HG03066 (cell line): ENCODE measurements at regions not wholly inside any gene's neighbourhood (a gene's known extent, or its start where the extent isn't known, plus 50 kb on each side); places are given as distances from the start of the nearest gene placed in this dataset.
A peak's percentile ranks its signal among the peaks of the same experiment; 100 is the strongest.
"Not testable (repeated sequence)": the region's sequence is repeated elsewhere in the genome, so short reads cannot be mapped to it uniquely, and the experiment has no call there.

Experiments
- ATAC-seq: cut with Tn5 transposase; IDR thresholded peaks from one replicate; pipeline ENCODE4 v1.9.1; 2021; ENCODE audit warnings: low read depth; ENCODE audit not compliant: unreplicated experiment

DNA sequence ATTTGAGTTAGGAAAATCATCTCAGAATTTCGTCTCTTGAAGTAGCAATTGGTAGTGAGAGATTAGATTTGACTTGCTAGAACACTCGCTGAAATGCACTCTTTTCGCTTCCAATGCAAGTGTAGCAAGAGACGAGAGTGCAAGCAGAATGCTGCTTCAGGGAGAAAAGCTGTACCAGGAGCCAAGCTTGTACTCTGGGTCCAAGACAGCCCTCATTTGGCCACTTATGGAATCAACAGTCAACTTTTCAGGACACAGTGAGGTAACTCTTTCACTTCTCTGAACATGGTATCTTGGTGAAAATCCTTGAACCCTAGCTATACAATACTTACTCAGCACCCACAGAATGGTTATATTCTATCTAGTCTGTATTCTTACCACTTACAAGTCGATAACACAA lies 107.6 kb upstream of the TERB2 start:
- not testable (repeated sequence) for ATAC-seq

DNA sequence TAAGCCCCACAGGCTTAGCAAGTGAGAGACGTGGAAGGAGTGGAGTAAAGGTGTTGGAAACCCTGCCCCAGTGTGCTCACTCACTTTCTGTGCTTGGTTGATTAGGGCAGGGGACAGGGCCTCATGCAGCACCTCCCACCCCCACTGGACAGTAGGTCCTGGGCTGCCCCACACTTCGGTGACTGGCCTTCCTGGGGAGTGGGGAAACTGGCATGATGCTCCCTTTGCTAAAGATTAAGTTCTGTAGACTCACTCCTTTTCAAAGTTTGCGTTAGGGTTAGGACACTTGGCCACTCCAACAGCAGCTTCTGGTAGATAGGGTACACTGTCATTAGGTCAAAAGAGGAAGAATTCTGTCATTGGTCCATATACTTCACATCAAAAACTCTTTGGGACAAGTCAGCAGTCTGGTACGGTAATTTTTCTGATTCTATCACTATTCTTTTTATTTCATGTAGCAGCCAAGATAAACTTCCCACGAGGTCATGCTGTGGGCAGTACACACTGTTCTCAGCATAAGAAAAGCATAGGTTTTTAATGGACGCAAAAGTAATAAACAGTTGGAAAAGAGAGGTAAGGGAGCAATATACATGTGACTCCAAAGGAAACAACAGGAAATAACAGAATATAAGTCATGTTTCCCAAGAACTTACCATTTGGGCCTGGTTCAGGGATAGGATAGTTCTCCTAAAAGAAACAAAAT lies 106.6 kb upstream of the TERB2 start:
- not testable (repeated sequence) for ATAC-seq

DNA sequence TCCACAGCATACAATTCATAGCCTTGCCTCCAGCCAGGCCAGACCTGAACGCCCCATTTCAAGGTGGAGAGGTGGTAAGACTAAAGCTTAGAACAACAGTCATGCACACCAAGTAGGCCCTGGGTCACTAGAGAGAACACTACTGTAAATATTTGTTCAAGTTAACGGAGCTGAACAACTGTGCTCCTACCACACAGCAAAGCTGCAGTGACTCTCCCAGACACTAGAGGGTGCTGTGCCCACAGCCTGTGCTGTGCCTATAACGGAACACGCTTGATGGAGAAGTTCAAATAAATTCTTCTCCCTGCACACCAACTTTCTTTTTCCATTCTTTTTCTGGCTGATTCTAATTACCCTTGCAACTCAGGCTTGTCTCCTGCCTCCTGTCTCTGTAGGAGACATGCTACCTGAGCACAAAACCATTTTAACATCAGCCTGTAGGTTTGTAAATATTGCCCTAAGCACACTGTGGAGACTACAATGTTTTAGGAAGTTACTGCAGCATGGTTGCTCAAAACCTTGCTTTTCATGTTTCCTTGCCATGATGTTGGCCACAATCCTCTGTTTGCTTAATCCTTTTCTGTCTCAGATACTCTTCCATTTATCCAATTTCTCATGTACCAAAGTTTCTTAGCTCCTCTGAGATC lies 103.1 kb upstream of the TERB2 start:
- ATAC-seq: not testable (repeated sequence)

DNA sequence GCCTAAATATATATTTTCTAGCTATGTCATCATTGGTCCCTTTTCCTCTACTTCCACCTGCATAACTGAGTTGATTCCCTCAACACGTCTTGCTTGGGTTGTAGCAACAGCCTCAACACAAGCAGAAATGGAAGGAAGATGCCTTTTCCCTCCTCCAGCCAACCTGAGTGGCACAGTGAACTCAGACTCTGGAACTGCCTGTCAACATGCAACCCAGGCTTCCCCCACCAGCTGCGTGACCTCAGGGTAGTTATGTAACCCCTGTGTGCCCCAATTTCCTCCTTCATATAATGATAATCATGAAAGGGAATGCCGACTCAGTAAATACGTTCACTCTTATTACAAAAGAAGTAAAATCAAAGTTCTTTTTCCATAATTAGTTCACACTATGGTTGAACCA lies 101.8 kb upstream of the TERB2 start:
- ATAC-seq: not testable (repeated sequence)

DNA sequence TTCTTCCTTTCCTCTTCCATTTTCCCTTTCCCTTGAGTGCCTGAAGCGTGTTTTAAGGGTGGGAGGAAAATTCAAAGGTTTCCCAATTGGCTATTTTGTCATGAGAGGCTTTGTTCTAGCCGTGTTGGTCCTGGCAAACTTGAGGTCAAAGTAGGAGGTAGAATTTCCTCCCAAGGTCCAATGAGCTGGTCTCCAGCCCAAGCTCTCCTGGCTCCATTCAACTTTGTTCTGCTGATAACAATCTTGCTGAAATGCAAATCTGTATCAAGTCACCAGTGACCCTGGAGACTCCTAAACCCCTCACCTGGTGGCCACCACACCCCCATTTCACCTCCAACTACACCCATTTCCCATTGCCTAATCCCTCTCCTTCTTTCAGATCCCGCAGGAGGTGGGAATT lies 100.2 kb upstream of the TERB2 start:
- ATAC-seq: not testable (repeated sequence)

DNA sequence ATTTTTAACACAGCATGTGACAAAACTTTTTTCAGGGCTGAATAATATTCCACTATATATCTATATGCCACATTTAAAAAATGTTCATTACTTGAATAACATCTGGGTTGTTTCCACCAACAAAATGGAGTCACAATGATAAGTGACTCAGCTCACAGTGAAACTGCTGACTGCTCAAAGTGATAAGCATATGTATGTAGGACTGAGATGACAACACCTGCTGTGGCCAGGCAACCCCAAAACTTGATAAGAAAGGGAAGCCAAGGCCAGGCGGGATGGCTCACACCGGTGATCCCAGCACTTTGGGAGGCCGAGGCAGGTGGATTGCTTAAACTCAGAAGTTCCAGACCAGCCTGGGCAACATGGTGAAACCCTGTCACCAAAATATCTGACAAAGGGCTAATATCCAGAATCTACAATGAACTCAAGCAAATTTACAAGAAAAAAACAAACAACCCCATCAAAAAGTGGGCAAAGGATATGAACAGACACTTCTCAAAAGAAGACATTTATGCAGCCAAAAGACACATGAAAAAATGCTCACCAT lies 99.2 kb upstream of the TERB2 start:
- ATAC-seq: not testable (repeated sequence)

DNA sequence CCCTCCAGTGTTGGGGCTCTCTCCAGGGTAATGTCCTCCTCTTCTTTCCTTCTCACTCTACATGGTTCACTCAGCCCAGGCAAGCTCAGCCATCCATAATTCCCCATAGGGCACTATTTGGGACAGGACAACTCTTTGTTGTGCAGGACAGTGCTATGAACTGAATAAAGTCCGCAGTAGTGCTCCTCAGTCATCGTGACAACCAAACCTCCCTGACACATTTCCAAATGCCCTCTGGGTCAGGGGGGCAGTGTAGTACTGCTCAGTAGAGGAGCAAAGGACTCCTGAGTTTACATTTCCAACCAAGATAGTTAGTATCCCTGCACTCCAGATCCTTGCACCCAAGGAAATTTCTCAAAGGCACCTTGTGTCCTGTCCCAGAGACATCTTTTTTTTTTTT lies 97.4 kb upstream of the TERB2 start:
- not testable (repeated sequence) for ATAC-seq

DNA sequence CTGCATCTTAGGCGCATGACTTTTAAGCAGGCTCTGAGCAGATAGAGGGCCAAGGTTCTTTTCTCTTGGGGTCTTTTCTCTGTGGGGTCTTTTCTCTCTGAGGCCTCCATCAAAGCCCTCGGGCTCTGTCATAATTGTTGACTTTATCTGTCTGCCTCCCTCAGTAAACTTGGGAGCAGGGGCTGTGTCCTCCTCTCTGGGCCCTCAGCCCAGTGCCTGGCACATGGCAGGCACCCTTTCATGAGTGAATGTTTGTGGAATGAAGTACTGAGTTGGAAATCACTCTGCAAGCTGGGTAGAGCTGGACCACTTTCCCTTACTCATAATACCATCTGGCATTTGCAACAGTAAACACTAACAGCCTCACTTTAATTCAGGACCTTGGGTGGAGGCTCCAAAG lies 96.3 kb upstream of the TERB2 start:
- ATAC-seq: not testable (repeated sequence)

DNA sequence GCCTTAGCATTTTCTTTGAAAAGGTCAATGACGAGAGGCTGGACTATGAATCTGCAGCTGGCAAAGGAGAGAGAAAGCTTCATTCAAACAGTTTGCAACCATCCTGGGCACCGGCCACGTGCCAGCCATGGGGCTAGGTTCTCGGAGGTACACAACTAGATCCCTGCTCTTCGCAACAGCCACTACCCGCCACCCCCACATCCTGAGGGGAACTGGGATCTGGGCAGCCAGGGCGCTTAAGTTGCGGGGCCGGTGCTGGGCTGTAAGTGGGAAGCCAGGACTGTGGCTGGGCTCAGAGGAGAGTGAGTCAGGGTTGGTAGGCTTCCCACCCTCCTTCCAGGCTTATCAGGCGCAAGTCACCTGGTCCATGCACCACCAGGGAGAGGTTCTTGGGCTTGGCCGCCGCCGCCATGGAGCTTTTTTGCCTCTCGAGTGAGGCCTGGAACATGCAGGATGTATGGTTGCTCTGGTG lies 95.0 kb upstream of the TERB2 start:
- no peak for ATAC-seq

DNA sequence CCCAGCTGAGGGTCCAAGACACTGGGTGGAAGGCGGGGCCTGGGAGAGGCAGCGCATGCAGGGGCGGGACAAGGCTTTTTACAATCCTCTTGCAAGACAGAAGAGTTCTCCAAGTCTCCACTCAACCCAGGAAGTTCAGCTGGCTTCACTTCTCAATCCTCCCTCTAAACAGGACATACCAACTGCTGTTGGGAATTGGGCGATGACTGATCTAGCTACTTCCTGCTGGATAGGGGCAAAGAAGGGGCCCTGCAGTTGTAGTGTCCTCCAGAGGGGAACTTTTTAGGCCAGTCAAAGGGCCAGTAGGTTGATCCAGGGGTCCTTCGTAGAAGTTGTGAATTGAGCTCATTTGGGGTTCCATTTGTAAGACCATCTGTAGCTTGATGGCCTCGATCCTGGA lies 94.6 kb upstream of the TERB2 start:
- ATAC-seq: no peak

DNA sequence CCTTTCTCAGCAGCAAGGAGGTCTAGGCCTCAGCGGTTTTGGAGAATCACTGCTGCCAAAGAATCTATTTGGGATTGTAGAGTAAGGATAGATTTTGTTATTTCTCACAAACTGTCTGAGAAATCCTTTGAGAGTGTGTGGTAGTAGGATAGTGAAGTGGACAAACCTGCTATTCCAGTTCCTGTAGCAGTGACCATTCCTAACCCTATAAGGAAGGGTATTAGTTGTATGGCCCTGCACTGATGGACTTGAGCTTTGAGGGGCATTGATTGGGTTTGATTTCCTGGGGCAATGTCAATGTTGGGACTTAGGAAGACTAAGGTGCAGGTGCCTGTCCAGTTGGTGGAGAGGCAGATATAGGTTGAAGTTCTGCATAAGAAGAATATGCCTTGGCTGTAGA lies 93.6 kb upstream of the TERB2 start:
- not testable (repeated sequence) for ATAC-seq

DNA sequence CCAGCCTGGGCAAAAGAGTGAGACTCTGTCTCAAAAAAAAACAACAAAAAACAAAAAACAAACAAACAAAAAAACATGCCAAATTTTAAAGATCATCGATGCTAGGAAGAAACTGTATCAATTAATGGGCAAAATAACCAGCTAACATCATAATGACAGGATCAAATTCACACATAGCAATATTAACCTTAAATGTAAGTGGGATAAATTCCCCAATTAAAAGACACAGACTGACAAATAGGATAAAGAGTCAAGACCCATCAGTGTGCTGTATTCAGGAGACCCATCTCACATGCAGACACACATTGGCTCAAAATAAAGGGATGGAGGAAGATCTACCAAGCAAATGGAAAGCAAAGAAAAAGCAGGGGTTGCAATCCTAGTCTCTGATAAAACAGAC lies 88.4 kb upstream of the TERB2 start:
- ATAC-seq: not testable (repeated sequence)

DNA sequence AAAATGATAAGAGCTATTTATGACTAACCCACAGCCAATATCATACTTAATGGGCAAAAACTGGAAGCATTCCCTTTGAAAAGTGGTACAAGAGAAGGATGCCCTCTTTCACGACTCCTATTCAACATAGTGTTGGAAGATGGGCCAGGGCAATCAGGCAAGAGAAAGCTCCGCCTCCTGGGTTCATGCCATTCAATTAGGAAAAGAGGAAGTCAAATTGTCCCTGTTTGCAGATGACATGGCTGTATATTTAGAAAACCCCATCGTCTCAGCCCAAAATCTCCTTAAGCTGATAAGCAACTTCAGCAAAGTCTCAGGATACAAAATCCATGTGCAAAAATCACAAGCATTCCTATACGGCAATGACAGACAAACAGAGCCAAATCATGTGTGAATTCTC lies 86.4 kb upstream of the TERB2 start:
- ATAC-seq: not testable (repeated sequence)

DNA sequence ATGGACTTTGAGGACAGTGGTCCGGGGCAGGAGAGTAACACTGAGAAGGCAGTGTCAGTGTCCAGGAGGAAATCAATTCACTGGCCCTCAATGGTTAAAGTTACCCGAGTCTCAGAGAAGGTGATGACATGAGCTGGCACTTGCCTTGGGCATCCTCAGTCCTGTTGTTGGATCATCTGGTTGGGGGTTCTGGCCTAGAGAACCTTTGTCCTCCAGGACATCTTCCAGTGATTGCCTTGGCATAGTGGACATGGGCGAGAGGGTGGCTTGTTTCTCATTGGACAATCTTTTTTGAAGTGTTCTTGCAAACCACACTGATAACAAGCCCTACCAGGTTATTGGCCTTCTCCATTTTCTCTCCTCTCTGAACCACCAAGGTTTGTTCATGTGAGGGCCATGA lies 83.4 kb upstream of the TERB2 start:
- no peak for ATAC-seq

DNA sequence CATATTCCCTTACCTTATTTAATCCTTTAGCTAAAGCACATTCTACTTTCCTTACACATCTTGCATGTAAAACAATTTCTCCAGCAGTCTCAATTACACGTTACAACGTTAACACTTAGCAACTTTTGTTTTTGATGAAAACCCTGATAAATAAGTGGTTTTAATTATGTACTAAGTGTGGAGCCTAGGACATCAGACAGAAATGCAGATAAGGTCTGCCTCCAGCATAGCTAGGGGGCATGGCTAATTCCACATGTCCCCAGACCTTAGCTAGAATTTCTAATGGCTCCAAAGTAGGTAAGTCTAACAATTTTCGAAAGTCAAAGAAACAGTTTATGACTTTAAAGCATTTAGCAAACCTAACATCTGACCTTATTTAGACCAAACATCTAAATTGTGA lies 77.4 kb upstream of the TERB2 start:
- ATAC-seq: no peak

DNA sequence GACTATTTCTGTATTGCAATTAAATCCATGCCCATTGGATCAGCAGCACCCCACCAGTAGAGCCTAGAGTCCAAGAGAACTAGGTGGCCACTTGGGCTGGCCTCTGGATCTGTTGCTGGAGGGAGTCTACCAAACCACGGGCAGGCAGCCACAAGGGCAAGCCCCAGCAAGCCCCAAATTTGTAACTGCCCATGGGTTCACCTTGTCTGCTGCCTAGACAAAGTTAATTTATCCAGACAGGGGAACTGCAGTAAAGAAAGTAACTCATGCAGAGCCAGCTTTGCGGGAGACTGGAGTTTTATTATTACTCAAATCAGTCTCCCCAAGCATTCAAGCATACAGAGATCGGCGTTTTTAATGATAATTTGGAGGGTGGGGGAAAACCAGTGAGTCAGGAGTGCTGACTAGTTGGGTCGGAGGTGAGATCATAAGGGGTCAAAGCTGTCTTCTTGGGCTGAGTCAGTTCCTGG lies 74.0 kb upstream of the TERB2 start:
- ATAC-seq: peak; percentile 65

DNA sequence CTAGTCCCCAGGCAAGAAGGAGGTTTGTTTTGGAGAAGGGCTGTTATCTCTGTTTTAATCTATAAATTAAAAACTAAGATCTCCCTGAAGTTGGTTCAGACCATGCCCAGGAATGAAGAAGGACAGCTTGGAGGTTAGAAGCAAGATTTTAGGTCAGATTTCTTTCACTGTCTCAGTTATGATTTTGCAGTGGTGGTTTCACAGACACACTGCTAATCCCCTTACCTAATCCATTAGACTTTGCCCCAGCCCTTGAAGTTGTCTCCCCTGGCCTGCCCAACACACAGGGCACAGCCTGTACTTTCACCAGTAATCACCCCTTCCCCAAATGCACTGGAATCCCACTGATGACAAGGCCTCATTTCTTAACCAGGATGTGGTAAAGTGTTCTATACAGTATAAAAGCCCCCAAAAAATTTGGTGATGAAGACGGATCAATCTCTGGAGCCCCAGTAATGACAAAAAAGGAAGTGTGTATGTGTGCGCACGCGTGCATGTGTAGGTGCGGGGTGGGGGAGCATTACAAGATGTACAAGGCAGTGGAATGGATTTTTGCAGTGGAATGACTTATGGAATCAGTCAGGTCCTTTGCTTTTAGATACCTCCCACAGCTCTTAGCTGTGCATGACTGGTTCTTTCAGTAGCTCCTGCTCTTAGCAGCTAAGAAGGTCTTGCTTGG lies 73.1 kb upstream of the TERB2 start:
- no peak for ATAC-seq

DNA sequence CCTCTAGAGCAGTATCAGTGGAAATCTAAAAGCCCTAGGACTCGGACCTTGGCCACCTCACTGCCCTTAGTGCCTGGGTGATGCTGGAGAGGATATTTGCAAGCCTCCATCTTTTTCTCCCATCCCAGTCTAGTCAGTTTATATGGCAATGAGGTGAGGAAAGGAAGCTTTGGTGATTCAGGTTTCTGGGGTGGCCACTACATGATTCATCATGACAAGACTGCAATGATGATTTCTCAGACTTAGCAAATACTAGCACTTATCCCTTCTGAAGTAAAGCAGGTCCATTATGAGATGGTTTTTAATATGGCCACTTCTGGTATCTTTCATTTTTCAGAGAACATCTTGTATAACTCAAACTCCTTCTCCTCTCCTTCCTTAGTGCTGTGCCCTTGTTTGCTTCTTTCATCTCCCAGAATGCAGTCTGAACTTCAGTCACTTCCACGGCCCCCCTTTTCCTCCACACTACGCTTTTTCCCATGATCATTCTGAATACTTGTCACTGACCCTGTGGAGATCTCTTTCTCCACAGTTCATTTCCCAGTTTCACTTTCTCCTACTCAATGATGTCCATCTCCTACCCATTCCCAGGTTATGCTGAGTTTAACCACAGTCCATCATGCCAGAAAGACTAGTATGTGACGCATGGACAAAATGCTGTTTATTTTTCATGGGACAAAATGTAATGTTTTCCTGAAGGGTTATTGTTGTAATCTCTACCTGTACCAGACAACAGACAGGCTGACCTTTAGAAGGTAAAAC lies 57.4 kb upstream of the TERB2 start:
- ATAC-seq: not testable (repeated sequence)

DNA sequence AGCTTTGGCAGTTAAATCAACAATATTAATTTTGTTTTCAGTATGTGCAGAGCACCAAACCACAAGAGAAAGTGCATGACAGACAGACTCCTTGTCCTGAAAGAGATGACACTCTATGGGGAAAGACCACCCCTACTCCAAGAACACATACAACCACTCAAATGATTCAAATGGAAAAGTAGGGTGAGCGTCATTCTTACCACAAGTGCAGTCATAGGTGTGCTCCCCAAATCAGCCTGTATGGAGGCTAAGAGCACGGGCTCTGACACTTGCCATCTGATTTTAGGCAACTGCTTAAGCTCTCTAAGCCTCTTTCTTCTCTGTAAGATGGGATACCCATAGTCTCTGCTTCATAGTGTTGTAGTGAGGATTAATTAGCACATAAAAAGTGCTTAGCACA lies 56.7 kb upstream of the TERB2 start:
- not testable (repeated sequence) for ATAC-seq

DNA sequence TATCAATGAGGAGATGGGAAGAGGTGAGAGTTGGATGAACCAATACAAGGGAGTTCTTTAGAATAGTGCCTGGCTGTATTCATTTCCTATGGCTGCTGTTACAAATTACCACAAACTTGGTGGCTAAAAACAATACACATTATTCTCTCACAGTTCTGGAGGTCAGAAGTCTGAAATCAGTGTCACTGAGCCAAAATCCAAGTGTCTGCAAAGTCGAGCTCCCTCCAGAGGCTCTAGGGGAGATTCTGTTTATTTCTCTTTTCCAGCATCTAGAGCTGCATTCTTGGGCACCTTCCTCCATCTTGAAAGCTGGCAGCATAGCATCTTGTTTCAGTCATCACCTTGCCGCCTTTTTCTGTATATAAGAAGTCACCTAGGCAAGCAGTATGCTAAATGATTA lies 55.7 kb upstream of the TERB2 start:
- ATAC-seq: not testable (repeated sequence)
